Fibroblast of pulmonary artery (primary cell): ENCODE measurements at regions not wholly inside any gene's neighbourhood (a gene's known extent, or its start where the extent isn't known, plus 50 kb on each side); places are given as distances from the start of the nearest gene placed in this dataset.
"Not testable (repeated sequence)": the region's sequence is repeated elsewhere in the genome, so short reads cannot be mapped to it uniquely, and the experiment has no call there.

Experiments
- DNase-seq: peaks from one replicate; pipeline ENCODE4 v3.0.0-alpha.2; 2010; ENCODE audit warnings: low read depth
- H3K4me3 ChIP-seq: replicated peaks from 2 replicates; pipeline ENCODE4 v1.5.1; 2011; ENCODE audit warnings: low read depth, mild to moderate bottlenecking, control low read depth, low read length, moderate library complexity
- TF ChIP-seq, protein P1 (sequence below): IDR thresholded peaks from 2 replicates; pipeline ENCODE4 v1.5.1; 2011; ENCODE audit warnings: mild to moderate bottlenecking, control low read depth, low read length, inconsistent platforms; ENCODE audit errors: missing control alignments

DNA sequence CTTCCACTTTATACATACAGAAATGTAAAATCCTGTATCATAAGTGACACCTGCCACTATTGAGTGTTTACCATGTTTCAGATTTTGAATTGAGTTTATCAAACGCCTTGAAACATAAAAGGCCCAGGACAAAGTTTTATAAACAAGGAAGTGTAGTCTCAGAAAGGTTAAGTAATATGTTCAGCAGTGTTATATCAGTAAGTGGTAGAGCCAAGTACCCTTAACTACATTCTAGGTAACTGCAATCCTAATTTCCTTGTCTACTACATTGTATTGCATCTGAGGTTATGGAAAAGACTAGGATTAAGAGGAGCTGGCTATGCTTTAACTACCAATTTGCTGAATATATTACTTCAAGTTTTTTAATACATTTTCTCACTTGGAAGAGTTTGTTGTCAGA, 641.6 kb downstream of the LRRC70 start:
- TF ChIP-seq, protein P1, sequence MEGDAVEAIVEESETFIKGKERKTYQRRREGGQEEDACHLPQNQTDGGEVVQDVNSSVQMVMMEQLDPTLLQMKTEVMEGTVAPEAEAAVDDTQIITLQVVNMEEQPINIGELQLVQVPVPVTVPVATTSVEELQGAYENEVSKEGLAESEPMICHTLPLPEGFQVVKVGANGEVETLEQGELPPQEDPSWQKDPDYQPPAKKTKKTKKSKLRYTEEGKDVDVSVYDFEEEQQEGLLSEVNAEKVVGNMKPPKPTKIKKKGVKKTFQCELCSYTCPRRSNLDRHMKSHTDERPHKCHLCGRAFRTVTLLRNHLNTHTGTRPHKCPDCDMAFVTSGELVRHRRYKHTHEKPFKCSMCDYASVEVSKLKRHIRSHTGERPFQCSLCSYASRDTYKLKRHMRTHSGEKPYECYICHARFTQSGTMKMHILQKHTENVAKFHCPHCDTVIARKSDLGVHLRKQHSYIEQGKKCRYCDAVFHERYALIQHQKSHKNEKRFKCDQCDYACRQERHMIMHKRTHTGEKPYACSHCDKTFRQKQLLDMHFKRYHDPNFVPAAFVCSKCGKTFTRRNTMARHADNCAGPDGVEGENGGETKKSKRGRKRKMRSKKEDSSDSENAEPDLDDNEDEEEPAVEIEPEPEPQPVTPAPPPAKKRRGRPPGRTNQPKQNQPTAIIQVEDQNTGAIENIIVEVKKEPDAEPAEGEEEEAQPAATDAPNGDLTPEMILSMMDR, result no peak
- H3K4me3 ChIP-seq, result no peak overlapping the region
- DNase-seq, result no peak

DNA sequence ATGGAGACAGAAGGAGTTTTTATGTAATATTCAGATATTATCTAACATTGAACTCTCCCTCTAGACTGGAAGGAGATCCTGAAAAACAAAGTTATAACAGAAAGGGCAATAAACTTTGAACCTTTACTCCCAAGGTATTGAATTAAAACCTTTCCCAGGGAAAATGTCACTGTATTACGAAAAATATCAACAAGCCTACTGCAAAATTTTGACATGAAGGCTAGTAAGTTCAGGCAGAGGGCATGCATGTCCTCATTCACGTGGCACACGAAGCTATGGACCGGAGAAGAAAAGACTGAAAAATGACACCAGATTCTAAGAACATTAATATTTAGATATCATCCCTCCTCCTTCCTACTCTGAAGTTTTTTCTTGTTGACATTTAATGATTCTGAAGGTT, 638.8 kb downstream of the LRRC70 start:
- H3K4me3 ChIP-seq, result no peak overlapping the region
- TF ChIP-seq, protein P1, result no peak
- no peak for DNase-seq

DNA sequence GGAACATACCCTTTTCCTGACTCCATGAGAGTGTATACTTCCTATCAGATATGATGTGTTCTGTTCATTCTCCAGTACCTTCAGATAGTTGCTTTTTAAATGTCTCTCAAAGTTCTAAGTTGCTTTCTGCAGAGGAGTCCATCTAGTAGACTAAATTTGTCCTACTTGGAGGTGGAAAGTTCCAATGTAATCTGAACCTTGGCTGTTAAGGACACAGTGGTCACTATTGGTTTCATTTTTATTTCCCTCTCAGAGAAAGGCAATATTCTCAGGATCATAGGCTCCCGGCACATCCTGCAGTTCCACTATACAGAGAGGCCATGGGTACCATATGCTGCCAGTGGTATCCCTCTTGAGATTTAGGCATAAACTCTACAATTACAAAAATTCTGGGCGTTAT, 634.6 kb downstream of the LRRC70 start:
- no peak for DNase-seq
- no peak overlapping the region for H3K4me3 ChIP-seq
- TF ChIP-seq, protein P1, result no peak

DNA sequence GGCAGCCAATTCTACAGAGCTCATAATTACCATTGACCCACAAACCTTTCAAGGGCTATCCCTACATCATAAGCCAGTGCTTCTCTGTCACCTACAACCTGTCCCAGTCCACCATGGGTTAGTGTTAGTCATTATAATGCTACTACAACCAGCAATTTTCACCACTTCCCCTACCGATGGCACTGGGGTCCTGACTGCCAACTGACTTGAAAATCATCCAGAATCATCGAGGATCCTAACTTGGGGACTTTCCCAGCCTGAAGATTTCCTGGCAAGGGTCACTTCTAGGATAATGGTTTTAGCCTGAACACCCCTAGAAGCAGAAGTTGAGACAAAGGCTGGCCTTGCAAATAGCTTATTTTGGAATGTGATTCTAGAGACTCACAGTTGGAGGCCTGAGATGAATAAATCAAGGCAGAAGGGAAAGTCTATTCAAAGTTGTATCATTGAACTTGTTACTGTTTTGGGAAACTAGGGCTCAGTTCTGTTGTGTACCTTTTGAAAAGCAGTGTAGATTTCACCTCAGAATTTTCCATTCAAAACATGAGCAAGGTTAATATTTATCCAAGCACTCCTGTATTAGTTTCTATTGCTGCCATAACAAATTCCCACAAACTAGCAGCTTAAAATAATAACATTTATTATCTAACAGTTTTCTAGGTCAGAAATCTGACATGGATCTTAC, 633.0 kb downstream of the LRRC70 start:
- no peak for DNase-seq
- no peak overlapping the region for H3K4me3 ChIP-seq
- TF ChIP-seq, protein P1, result no peak

DNA sequence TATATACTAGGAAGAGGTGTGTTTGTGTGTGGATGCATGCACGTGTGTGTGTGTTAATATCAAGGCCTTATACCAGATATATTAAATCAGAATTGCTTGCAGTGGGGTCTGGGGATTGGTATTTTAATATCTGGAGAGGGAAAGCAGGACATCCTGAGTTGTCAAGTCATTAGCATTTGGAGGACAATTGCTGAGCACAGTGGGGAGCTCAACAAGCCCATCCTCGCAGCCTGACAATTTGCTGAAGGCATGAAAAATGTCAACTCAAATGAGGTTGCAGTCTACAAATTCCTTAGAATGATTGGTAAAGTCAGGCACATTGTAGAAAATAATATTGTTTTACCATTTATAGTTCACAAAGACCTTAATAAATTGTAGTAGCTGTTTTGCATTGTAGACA, 627.4 kb downstream of the LRRC70 start:
- TF ChIP-seq, protein P1, result no peak
- DNase-seq, result no peak
- no peak overlapping the region for H3K4me3 ChIP-seq

DNA sequence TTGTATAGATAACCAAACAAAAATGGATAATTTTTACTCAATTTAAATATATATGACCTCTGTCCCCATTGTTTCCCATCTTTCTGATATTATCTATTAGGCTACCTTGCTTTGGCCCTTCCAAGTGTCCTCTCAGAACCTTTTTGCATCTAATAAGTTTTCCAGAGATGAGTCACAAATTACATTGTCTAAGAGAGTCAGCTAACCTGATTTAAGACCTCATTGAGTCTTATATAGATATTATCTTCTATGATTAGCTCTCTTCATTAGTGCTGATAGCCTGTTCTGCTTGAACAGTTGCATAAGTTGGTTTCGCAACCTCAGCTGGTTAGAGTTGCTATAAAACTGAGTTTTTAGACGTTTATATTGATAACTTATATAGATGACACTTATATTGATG, 623.1 kb downstream of the LRRC70 start:
- H3K4me3 ChIP-seq, result no peak overlapping the region
- TF ChIP-seq, protein P1, result no peak
- DNase-seq, result no peak

DNA sequence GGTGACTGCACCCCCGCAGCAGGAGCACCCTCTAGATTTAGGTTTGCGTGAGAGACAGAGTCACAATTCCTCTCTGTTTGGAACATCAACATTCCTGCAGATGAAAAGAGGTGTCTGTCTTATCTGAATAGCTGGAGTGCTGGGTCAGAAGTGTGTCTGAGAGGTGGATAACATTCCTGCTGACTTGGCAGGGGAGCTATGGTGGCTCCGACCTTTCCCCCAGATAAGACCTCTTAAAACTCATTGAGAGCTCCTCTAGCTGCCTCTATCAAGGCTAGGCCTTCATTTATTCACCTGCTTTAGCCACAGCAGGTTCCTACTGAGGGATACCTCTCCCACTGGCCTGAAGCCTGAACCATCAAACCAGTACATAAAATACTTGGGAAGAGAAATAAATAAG, 615.5 kb downstream of the LRRC70 start:
- TF ChIP-seq, protein P1, result no peak
- no peak overlapping the region for H3K4me3 ChIP-seq

DNA sequence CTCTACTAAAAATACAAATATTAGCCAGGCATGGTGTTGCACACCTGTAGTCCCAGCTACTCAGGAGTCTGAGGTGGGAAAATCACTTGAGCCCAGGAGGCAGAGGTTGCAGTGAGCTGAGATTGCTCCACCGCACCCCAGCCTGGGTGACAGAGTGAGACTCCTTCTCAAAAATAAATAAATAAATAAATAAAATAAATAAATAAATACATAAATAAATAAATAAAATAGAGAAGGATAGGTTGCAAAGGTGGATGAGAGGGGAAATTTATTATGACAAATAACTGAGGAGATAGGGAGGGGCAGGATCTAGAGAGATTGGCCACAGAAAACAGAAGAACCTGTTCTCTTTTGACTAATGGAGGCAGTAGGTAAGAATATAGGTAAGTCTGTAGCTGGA, 601.6 kb downstream of the LRRC70 start:
- H3K4me3 ChIP-seq, DNase-seq: not testable (repeated sequence)

More for the DNA sequence above, 615.5 kb downstream of the LRRC70 start:
- DNase-seq, result no peak
